ENCODE measurements at regions not wholly inside any gene's neighbourhood (a gene's known extent, or its start where the extent isn't known, plus 50 kb on each side); places are given as distances from the start of the nearest gene placed in this dataset.
A peak's percentile ranks its signal among the peaks of the same experiment; 100 is the strongest.

DNA sequence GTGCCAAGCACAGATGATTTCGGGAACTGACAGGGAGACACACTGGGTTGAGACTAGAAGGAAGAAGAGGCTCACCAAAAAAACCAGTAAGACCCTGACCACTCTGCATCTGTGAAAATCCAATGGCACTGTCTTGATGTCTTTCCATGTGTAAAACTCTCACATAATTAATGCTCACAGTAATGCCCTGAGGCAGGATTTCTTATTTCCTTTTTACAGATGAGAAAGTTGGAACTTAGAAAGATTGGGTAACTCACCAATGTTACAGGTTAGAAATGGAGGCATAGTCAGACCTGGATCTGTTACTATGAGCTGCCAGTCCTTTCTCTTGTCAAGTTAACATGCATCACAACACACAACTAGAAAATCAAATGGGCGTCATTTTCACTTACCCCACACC lies 151.0 kb upstream of the MCHR2 start:
- no peak for DNase-seq
- intact Hi-C loops (cut with DNase I), result no loop called here

DNA sequence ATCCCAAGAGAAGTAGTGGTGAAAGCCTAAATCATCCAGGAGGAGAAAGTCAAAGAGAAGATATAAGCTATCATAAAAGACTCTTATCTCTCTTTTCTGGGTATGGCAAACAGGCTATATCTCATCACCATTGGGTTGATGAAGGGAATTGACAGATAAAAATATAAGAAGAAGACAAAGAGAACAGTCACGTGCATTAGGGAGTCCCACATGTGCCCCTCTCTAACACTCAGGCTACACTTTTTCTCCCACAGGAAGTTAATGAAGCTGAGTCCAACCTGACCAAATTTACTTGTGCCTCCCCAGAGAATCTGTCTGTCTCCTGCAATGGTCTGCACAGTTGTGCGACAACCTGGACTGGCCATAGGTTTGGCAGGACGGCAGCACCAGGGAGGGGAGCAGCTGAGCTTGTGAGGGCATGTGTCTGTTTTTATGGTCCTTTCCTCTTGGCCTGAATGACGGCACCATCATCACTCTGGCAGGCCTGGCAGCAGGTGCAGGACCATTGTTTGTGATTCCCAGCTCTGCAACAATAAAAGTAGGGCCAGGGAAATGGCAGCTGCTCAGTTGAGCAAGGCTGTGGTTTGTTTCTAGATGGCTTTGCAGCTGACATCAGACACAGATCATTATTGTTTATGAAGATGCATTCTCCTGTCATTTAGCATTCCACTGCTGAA lies 144.5 kb upstream of the MCHR2 start:
- intact Hi-C loops (cut with DNase I), result no loop called here
- DNase-seq, result peak in 1 of 10 donors; percentile 69

DNA sequence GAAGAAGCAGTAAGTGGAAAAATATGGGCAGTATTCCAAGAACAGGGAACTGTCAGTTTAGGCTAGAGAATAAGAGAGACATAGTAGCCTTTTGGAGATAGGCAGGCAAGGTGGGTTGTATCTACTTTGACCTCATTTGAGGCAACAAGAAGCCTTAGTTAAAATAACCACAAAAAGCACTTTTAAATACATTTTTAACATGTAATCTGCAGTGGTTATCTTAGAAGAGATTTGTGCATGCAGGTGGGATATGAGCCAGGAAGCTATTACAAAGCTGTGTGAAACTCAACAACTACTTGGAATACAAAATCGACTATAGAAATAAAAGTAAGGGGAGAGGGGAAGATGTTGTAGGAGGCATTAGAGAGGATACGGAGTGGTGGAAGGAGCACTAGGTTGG lies 143.7 kb upstream of the MCHR2 start:
- no peak for DNase-seq
- intact Hi-C loops (cut with DNase I), result no loop called here

DNA sequence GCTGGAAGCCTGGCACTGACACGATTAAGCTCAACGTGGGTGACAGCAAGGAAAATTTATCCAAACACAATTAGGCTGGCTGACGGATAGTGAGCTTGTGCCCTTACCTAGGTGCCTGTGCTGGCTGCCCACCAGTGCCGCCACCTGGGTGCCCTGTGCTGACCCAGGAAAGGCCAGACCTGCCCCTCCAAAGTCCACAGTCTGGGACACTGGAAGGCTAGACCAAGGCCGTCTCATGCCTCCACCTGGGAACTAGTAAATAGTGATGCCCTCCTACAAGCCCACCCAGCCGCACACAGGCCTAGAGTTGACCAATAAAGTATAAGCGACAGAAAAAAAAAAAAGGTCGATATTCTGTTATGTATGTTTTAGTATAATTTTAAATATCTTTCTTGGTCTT lies 142.6 kb upstream of the MCHR2 start:
- intact Hi-C loops (cut with DNase I), result no loop called here
- DNase-seq, result peak in 2 of 10 donors; percentile 41 to 58

DNA sequence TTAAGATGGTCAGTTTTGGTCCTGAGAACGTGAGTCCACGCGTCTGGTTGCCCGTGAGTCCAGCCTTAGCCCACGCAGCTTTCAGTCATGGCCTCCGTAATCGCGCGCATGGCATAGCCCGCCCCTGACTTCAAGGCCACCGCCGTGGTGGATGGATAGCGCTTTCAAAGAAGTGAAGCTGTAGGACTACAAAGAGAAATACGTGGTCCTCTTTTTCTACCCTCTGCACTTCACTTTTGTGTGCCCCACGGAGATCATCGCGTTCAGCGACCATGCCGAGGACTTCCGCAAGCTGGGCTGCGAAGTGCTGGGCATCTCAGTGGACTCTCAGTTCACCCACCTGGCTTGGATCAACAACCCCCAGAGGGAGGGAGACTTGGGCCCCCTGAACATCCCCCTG lies 142.0 kb upstream of the MCHR2 start:
- DNase-seq, result peak in 2 of 10 donors; percentile 56 to 57
- intact Hi-C loops (cut with DNase I), result no loop called here

DNA sequence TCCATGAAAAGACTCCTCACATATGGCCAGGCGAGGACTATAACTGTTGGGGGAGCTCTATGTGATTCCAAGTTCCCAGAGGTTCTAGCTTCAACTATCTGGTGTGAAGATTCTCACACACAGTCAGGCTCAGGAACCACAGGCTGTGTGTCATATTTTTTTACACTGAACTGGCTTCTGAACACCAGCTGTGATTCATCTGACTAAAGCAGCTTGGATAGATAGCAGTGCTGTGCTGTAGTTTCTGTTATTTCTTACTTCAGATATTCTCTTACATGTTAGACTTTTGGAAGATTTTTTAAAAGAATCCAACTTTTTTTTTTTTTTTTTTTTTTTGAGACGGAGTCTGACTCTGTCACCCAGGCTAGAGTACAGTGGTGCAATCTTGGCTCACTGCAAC lies 140.7 kb upstream of the MCHR2 start:
- no peak for DNase-seq
- intact Hi-C loops (cut with DNase I), result no loop called here

DNA sequence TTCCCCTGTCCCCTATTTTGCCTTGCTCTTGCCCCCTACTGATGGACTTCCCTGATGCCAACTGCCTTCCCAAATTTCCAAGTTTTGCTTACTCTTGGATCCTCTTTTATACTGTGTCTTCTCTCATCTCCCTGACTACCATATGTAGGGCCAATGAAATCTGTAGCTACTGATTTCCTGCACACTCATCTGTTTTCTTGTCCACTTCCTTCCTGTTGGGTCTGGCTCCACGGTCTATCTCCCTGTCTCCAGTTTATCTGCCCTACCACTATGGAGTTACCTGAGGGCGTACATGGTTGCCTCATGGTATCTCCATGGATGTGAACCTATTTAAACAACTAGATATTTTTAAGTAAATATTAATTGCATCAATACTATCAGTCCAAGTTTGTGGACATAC lies 140.3 kb upstream of the MCHR2 start:
- no peak for DNase-seq
- intact Hi-C loops (cut with DNase I), result no loop called here

DNA sequence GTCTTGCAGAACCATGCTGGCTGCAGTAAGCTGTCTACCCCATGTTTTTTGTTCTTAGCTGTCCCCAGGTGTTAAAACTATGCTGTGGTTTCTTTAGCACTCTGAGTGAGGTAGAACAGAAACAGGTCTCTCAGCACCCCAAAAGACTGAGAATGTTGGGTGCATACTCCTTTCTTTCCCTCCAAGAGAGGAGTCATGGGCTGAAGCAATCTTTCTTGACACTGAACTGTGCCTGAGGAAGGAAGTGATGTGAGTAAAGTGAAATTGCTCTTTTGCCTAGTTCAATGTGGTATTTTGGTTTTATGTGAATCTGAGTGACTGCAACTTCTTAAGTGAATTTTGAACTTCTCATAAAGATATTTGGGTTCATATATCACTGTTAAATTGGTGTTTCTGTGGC lies 138.0 kb upstream of the MCHR2 start:
- intact Hi-C loops (cut with DNase I), result no loop called here
- no peak for DNase-seq

DNA sequence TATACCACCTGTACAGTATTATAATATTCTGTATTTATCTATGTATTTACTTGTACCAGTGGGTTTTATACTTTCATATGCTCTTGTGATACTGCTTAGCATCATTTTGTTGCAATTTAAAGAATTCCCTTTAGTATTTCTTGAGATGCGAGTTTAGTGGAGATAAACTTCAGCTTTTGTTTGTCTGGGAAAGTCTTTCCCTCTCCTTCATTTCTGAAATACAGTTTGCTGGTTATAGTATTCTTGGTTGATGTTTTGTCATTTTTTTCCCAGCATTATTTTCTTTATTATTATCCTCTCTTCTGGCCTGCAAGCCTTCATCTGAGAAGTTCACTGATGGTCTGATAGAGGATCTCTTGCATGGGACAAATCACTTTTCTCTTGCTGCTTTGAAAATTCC lies 136.6 kb upstream of the MCHR2 start:
- DNase-seq, result no peak
- intact Hi-C loops (cut with DNase I), result no loop called here

DNA sequence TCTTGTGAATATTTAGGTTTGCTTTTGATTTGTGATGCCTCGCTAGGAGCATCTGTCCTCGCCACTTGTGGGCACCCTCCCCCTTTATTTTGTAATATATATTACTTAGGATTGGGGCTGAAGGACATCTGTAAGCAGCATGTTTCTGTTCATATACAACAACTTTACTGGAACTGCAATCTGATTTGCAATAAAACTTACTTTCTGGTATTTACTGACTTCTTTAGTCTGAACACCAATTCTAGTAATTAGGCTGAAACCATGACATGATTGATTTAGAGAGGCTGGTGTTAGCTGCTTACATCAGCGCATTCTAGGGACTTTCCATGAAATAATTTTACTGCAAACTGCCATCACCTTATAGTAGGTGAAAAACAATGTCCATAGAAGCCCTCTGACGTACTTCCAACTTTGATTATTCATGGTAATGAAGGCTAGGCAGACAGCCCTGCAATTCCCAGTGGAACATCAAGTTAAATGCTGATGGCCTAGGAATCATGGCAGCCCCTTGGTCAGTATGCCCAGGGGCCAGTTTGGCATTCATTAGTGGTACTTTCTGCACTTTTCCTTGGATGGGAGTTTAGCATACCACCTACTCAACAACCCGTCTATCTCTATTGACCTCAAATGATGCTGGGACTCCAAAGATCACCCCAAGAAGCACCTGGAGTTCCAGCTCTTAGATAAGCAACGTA lies 132.9 kb upstream of the MCHR2 start:
- intact Hi-C loops (cut with DNase I), result no loop called here
- DNase-seq, result no peak

DNA sequence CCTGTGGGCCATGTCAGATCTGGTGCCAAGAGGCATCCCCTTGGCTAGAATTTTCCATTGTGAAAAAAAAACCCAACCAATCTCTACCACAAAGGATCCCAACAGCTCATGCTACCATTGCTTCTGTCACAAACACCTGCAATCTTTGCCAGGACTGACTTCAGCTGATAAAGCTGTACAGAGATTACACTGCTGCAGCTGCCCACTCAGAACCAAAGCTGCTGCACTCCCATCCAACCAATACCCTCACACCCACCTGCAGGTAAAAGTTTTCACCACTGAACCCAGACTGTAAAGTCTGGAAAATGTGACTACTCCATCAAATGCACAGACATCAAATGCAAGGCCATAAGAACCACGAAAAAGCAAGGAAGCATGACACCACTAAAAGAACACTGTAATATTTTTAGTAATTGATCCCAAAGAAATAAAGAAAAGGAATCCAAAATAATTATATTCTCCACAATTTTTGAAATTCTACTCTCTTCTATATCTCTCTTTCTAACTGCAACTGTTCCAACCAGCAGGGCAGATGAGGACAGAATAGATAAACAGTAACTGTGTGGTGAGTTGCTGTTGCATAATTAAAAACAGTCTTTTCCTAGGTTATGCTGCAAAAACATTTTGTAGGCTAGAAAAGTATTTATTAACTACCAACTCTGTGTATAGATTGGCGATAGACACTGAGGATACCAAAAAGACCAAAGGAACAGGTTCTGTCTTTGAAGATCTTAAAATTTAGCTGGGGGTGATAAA lies 128.0 kb upstream of the MCHR2 start:
- no peak for DNase-seq
- intact Hi-C loops (cut with DNase I), result no loop called here

DNA sequence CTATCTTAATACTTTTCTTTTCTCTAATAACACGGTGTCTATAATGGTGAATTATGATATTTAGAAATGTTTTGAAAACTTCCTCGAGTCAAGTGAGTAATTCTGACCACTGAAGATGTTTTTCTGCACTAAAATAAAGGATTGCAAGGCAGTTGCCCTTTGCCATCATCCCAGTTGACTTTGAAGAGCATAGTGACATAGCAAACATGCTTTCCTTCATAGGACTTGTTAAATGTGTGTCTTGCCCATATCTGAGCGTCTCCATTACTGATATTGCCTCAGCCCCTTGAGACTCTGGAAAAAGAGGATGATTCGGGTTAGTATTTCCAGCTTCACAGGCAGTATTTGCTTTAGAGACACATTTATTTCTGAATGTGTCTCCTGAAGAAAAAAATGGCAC lies 125.2 kb upstream of the MCHR2 start:
- no peak for DNase-seq
- intact Hi-C loops (cut with DNase I), result loop anchor here (5.0 kb wide), 1 partner anchor 358 kb away; no protein-coding TSS in a partner anchor

DNA sequence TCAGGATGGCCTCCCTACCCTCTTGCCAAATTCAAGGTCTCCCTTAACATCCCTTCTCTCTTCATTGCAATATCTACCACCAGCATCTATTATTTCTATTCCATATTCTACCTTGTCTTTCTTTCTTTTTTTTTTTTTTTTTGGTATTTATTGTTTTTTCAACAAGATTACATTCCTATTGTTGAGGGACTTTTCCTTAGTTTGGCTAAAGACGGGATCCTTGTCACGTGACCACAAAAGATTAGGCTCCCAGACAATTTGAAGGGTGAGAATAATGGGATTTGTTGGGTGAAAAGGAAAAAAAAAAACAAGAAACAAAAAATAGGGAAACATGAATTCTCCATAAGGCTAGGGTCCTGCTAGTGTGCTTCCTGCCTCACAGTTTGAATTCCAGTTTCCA lies 124.3 kb upstream of the MCHR2 start:
- intact Hi-C loops (cut with DNase I), result loop anchor here (5.0 kb wide), 1 partner anchor 359 kb away; no protein-coding TSS in a partner anchor

DNA sequence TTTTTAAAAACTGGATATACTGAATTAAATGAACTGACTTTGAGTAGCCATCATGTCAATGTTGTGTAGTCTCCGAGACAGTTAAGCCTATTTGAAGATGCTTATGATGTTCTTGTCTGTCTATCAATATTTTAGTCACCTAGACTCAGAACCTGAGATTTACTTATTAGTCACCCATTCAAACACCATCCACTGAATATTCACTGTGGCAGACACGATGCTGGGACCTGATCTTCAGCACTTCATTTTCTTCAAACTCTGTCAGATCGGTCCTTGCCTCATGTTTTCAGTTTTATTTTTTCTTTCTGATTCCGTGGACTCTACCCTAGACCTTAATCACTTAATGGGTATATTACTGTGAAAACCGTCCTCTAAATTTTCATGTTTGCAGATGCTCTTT lies 123.7 kb upstream of the MCHR2 start:
- DNase-seq, result no peak
- intact Hi-C loops (cut with DNase I), result loop anchor here (2.0 to 5.0 kb wide), 2 partner anchors 360 to 539 kb away; no protein-coding TSS in a partner anchor

More for the DNA sequence above, 124.3 kb upstream of the MCHR2 start:
- DNase-seq, result no peak

DNA sequence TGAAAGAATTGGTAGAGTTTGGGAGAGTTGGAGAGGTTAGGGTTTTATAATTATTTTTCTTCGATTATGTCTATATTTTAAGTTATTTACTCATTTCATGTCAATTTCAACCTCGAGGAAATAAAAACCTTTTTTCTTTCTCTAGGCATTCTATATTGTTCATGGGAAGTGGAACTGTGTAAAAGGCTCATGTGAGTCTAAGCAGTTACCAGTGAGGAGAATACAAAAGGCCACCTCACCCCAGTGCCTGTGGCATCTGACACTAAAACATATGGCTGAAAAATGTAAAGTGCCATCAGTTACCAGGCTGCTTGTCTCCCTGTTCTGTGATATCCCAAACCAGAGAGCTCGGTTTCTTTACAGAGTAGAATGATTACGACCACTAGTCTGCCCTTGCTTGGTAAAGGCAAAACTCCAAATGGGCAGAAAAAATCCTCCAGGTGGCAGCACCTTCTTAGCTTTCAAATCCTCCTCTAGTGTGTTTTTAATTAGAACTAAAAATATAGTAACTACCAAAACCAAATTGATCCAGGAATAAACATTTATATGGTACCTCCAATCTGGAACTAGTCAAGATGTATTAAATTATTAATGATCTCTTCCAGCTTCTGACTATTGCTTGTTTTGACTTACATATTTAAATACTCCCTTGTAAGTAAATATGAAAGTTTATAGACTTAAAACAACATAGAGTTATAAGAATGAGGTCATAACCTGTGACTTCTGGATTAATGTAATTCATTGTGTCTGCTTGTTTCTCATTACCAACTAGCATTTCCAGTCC lies 122.6 kb upstream of the MCHR2 start:
- DNase-seq, result peak in 3 of 10 donors; percentile 41 to 47 (median 44)

DNA sequence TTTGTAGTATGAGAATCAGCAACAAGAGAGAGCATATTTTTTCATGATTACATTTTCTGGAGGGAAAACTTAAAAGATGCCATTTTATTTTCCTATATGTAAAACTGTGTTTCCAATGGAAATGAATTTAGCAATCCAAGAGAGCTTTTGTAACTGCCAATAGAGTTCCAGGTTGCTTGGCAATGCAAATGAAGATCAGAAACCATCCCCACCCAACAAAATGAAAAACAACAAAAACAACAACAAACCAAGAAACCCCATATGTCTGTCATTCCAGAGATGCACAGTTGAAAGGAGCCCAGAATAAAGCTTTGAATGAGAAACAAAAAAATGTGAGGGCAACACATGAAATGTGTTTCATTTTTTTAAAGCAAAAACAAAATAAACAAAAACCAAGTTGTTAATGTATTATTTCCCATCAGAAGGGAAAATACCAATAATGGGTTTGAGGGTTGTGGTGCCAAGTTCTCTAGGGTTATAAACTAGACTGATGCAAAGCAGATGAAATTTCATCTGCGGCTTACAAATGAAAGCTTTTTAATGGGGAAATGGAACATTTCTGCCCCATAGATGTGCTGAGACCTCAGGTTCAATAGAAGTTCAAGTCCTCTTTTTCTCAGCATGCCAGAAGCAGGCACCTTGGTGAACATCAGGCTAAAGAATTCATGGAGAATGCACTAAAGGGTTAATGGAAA lies 121.5 kb upstream of the MCHR2 start:
- DNase-seq, result no peak
- intact Hi-C loops (cut with DNase I), result loop anchor here (1.0 to 5.0 kb wide), 3 partner anchors 362 to 549 kb away; no protein-coding TSS in a partner anchor

More for the DNA sequence above, 122.6 kb upstream of the MCHR2 start:
- intact Hi-C loops (cut with DNase I), result loop anchor here (1.0 to 5.0 kb wide), 3 partner anchors 361 to 548 kb away; no protein-coding TSS in a partner anchor

DNA sequence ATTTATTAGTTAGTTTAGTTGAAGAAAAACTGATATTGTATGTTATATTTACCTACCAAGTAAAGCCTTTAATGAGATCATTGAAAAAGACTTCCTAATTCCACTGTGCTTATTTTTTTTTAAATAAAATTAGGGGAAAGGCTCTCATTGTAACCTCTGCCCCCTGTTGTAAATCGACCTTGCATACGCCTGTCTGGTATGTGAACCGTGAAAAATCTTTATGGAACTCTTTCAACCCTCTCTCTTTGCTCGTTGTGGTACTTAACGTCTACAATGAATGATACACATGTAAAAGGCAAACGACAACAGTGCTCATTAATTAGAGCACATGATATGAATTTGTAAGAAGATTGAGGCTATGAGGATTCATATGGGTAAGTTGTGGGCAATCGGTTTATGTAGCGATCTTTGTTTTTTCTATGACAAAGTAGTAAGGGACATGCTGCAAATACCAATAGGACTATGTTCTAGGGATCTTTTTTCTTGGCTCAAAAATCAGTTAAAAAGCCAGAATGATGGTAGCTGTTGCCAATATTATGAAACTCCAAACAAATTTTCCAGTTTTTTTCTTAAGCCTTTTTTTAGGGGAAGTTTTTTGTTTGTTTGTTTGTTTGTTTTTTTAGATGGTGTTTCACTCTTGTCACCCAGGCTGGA lies 119.0 kb upstream of the MCHR2 start:
- intact Hi-C loops (cut with DNase I), result no loop called here
- DNase-seq, result no peak

DNA sequence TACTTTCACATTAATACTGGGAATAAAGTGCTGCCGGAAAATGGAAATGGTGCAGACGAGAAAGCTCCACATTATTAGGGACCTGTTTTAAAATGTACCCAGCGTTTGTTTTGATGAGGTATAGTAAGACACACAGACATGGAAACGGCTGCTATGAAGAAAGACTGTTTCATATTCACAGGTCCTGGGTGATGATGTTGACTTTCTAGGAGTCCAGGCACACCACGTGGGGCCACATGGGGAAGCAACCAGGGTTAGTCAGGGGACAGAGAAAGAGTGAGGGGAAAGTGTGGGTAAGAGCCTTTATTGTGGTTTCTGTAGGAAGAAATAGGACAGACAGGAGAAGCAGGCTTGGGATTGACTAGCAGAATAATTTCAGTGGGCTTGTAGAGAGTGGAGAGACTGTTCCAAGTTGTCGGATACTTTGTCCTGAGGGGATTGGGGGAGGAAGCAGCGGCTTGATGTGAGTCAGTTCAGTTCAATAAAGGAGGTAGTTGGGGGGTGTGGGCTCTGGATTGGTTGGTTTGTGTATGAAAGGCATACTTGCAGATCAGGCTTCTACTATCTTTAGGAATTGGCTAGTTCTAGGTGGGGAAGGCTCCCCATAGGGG lies 112.0 kb upstream of the MCHR2 start:
- intact Hi-C loops (cut with DNase I), result no loop called here
- DNase-seq, result no peak

DNA sequence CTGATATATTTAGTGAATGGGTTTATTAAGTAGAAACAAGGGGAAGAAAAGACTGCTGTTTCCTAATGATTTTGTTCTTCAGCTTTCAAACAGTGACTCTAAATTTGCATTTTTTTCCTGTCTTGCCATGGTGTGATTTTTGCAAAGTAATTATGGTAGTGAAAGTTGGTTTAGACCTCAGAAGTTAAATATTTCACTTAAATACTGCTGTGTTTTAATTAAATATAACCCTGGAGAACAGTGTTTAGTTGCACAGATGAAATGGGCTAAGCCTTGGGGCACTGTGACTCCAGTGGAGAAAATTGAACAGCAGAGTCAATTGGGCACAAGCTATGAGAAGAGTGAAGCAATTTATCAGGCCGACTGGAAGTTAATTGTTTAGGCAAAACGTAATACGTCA lies 111.1 kb upstream of the MCHR2 start:
- intact Hi-C loops (cut with DNase I), result no loop called here
- DNase-seq, result no peak

Measured in posterior cingulate gyrus (tissue), 11 donors.